ENCODE measurements at regions not wholly inside any gene's neighbourhood (a gene's known extent, or its start where the extent isn't known, plus 50 kb on each side); places are given as distances from the start of the nearest gene placed in this dataset.

GRCh38 chr6:143592335-143592734, 80.8 kb upstream of the FUCA2 start:
- DNase-seq, result no peak

- no peak for DNase-seq
Observed at GRCh38 chr6:143591441-143591840, 79.9 kb upstream of the FUCA2 start.

GRCh38 chr6:143589162-143589561, 77.6 kb upstream of the FUCA2 start:
- DNase-seq, result no peak

- no peak for DNase-seq
Observed at GRCh38 chr6:143586557-143586956, 75.0 kb upstream of the FUCA2 start.

GRCh38 chr6:143585716-143586115, 74.2 kb upstream of the FUCA2 start:
- no peak for DNase-seq

- no peak for DNase-seq
Observed at GRCh38 chr6:143585241-143585640, 73.7 kb upstream of the FUCA2 start.

- DNase-seq, result no peak
Observed at GRCh38 chr6:143583542-143584327, 72.2 kb upstream of the FUCA2 start.

- no peak for DNase-seq
Observed at GRCh38 chr6:143581835-143582480, 70.4 kb upstream of the FUCA2 start.

GRCh38 chr6:143579703-143580102, 68.2 kb upstream of the FUCA2 start:
- DNase-seq, result no peak

GRCh38 chr6:143578054-143578453, 66.5 kb upstream of the FUCA2 start:
- no peak for DNase-seq

GRCh38 chr6:143575901-143576426, 64.4 kb upstream of the FUCA2 start:
- no peak for DNase-seq

- peak; percentile 82 for DNase-seq
Observed at GRCh38 chr6:143575440-143575839, 63.9 kb upstream of the FUCA2 start.

GRCh38 chr6:143570147-143570853, 58.8 kb upstream of the FUCA2 start:
- DNase-seq, result peak; percentile 5

GRCh38 chr6:143569040-143569439, 57.5 kb upstream of the FUCA2 start:
- no peak for DNase-seq

- no peak for DNase-seq
Observed at GRCh38 chr6:143564484-143565017, 53.0 kb upstream of the FUCA2 start.

GRCh38 chr6:143562143-143562542, 50.6 kb upstream of the FUCA2 start:
- no peak for DNase-seq

Measured in NCI-H2227 treated with DMSO at 0.1 percent for 48 hours (cell line).